SK-N-SH (cell line): ENCODE measurements at regions not wholly inside any gene's neighbourhood (a gene's known extent, or its start where the extent isn't known, plus 50 kb on each side); places are given as distances from the start of the nearest gene placed in this dataset.

Source experiments
- CTCF ChIA-PET: fragments of 300-600, 350-600 bp; formaldehyde crosslinking; extraction: SDS; loops from one replicate; lab custom pipeline; 2021; lab: Yijun Ruan, JAX
- POLR2A ChIA-PET: fragments of 350-600 bp; sonication (Branson Sonifier 250); formaldehyde crosslinking; extraction: SDS; loops from one replicate; lab custom pipeline; 2020; ENCODE audit warnings: antibody characterized with exemption, inconsistent platforms; lab: Yijun Ruan, JAX
- DNase-seq: peaks from one replicate; pipeline ENCODE4 v3.0.0; 2012
- H2AFZ ChIP-seq: fragments of 200-600 bp; sonication (generic); 2 replicates; pipeline ENCODE4 v1.8.1; 2016; ENCODE audit warnings: antibody characterized with exemption, mild to moderate bottlenecking, low read depth
- H3F3A ChIP-seq: fragments of 200-600 bp; sonication (generic); replicated peaks from 2 replicates; pipeline ENCODE3; 2016; ENCODE audit warnings: antibody characterized with exemption, mild to moderate bottlenecking; ENCODE audit not compliant: insufficient read depth
- H3K27ac ChIP-seq, 2 experiments: fragments of 200-500 bp in 1 of 2; fragments of 200-600 bp in 1 of 2; sonication (Bioruptor generic) in 1 of 2; sonication (generic), shearing (Covaris generic) in 1 of 2; 2 replicates each; pipeline versions ENCODE4 v1.5.1 to v1.6.1; 2014 to 2016; ENCODE audit warnings: low read depth in 2 of 2, inconsistent platforms in 1 of 2, low read length in 1 of 2, mild to moderate bottlenecking in 1 of 2, mixed read lengths in 1 of 2
- H3K27me3 ChIP-seq: fragments of 200-600 bp; sonication (generic), shearing (Covaris generic); 2 replicates; pipeline ENCODE4 v1.6.1; 2016; ENCODE audit warnings: mixed run types; ENCODE audit not compliant: insufficient read depth
- H3K36me3 ChIP-seq, 2 experiments: fragments of 200-500 bp in 1 of 2; fragments of 200-600 bp in 1 of 2; sonication (Bioruptor generic) in 1 of 2; sonication (generic) in 1 of 2; replicated peaks in 1 of 2; 2 replicates each; pipeline versions ENCODE3 to v1.5.1; 2014 to 2016; ENCODE audit warnings: low read length in 1 of 2, mild to moderate bottlenecking in 1 of 2; ENCODE audit not compliant: insufficient read depth in 2 of 2, control insufficient read depth in 1 of 2
- H3K4me1 ChIP-seq, 2 experiments: fragments of 200-500 bp in 1 of 2; fragments of 200-600 bp in 1 of 2; sonication (Bioruptor generic) in 1 of 2; sonication (generic), shearing (Covaris generic) in 1 of 2; 2 replicates each; pipeline versions ENCODE4 v1.5.1 to v1.6.1; 2014 to 2016; ENCODE audit warnings: low read depth in 1 of 2, low read length in 1 of 2, mixed run types in 1 of 2; ENCODE audit not compliant: insufficient read depth in 2 of 2, control insufficient read depth in 1 of 2
- H3K4me2 ChIP-seq: fragments of 200-600 bp; sonication (generic), shearing (Covaris generic); 2 replicates; pipeline ENCODE4 v1.6.1; 2017; ENCODE audit warnings: mixed run types
- H3K4me3 ChIP-seq, 2 experiments: fragments of 200-500 bp in 1 of 2; fragments of 200-600 bp in 1 of 2; sonication (Bioruptor generic) in 1 of 2; sonication (generic), shearing (Covaris generic) in 1 of 2; 2 replicates each; pipeline versions ENCODE4 v1.5.1 to v1.8.1; 2014 to 2016; ENCODE audit warnings: low read depth in 2 of 2, inconsistent platforms in 1 of 2, low read length in 1 of 2, mild to moderate bottlenecking in 1 of 2, mixed read lengths in 1 of 2, moderate library complexity in 1 of 2
- H3K79me2 ChIP-seq: fragments of 200-600 bp; sonication (generic); 2 replicates; pipeline ENCODE4 v1.8.1; 2017; ENCODE audit warnings: mild to moderate bottlenecking; ENCODE audit not compliant: insufficient read depth
- H3K9ac ChIP-seq: fragments of 200-600 bp; sonication (generic); 2 replicates; pipeline ENCODE4 v1.6.1; 2017; ENCODE audit warnings: mixed run types
- H3K9me2 ChIP-seq: fragments of 200-600 bp; sonication (generic); 2 replicates; pipeline ENCODE4 v1.6.1; 2017; ENCODE audit warnings: mixed run types
- H3K9me3 ChIP-seq: fragments of 200-600 bp; sonication (generic); 2 replicates; pipeline ENCODE4 v1.6.1; 2017; ENCODE audit warnings: mixed run types, mild to moderate bottlenecking, moderate library complexity
- H4K20me1 ChIP-seq: fragments of 200-600 bp; sonication (generic); 2 replicates; pipeline ENCODE4 v1.6.1; 2017; ENCODE audit warnings: mild to moderate bottlenecking, mixed run types; ENCODE audit not compliant: insufficient read depth
- CHD2 ChIP-seq: fragments of 150-350 bp; IDR thresholded peaks from 2 replicates; pipeline ENCODE4 v1.6.1; 2018; ENCODE audit warnings: low read length; ENCODE audit not compliant: partially characterized antibody
- CTCF ChIP-seq: fragments of 200-600 bp; sonication (generic); IDR thresholded peaks from 2 replicates; pipeline ENCODE4 v1.6.1; 2017; ENCODE audit warnings: antibody characterized with exemption, mild to moderate bottlenecking, moderate library complexity
- ELF1 ChIP-seq: IDR thresholded peaks from 2 replicates; pipeline ENCODE4 v1.4.0; 2012
- EP300 ChIP-seq, 2 experiments: IDR thresholded peaks; 2 replicates each; pipeline versions ENCODE4 v1.4.0 to v1.6.1; 2012; ENCODE audit warnings: borderline replicate concordance in 1 of 2, low read depth in 1 of 2, low read length in 1 of 2
- FOXJ3 ChIP-seq: sonication (generic); formaldehyde crosslinking; IDR thresholded peaks from 2 replicates; pipeline ENCODE4 v1.5.1; 2020; ENCODE audit warnings: mild to moderate bottlenecking, missing genetic modification reagents
- GABPA ChIP-seq: IDR thresholded peaks from 2 replicates; pipeline ENCODE4 v1.4.0; 2012; ENCODE audit warnings: low read depth, mild to moderate bottlenecking
- JUND ChIP-seq: IDR thresholded peaks from 2 replicates; pipeline ENCODE4 v1.4.0; 2012
- MEF2A ChIP-seq: IDR thresholded peaks from 2 replicates; pipeline ENCODE4 v1.4.0; 2012; ENCODE audit warnings: low read depth, borderline replicate concordance
- MXI1 ChIP-seq: IDR thresholded peaks from 2 replicates; pipeline ENCODE4 v1.6.1; 2012; ENCODE audit warnings: mild to moderate bottlenecking, low read depth, low read length, improper control_type of control experiment
- NFIC ChIP-seq: IDR thresholded peaks from 2 replicates; pipeline ENCODE4 v1.4.0; 2012; ENCODE audit warnings: borderline replicate concordance
- POLR2AphosphoS5 ChIP-seq: IDR thresholded peaks from 2 replicates; pipeline ENCODE4 v1.6.1; 2012; ENCODE audit warnings: low read depth, low read length
- RAD21 ChIP-seq: IDR thresholded peaks from 2 replicates; pipeline ENCODE4 v1.6.1; 2012; ENCODE audit warnings: mild to moderate bottlenecking, low read length
- RCOR1 ChIP-seq: fragments of 150-350 bp; IDR thresholded peaks from 2 replicates; pipeline ENCODE4 v1.6.1; 2017; ENCODE audit warnings: antibody characterized with exemption, low read length
- RXRA ChIP-seq: IDR thresholded peaks from 2 replicates; pipeline ENCODE4 v1.4.0; 2012; ENCODE audit warnings: low read depth, mild to moderate bottlenecking, borderline replicate concordance
- TEAD4 ChIP-seq: IDR thresholded peaks from 2 replicates; pipeline ENCODE4 v1.4.0; 2012; ENCODE audit warnings: mild to moderate bottlenecking, borderline replicate concordance; ENCODE audit not compliant: insufficient read depth
- WGBS: methylation state at CpG from one replicate; pipeline ENCODE4 v1.1.6; 2017; ENCODE audit warnings: low lambda C conversion rate; 5-methylcytosine and 5-hydroxymethylcytosine counted together
- TF ChIP-seq, protein P1 (sequence below): fragments of 150-350 bp; IDR thresholded peaks from 2 replicates; pipeline ENCODE4 v1.6.1; 2017; ENCODE audit warnings: antibody characterized with exemption, low read length, low read depth, borderline replicate concordance

DNA sequence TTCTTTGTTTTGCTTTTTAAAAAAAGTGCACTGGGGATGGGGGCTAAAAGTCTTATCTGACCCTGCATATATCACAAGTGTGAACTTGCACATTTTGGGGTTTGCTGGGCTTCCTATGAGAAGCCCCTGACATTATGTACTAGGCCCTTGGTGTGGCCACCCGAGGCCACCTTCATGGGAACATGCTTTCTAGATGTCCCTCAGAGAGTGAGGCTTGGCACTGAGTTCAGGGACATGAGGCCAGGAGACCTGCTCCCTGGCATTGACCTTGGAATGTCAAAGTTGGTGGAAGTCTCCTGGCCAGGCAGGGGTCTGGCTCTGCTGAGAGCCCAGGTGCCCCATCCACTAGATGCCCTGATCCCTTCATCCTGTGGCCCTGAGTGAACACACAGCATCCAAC lies 536.2 kb downstream of the TCERG1L start:
- Histone ChIP-seq H3K4me2 (no peak overlapping the region), H3K36me3 (no peaks in the 10 kb centered on the region), H3K27ac (no peak overlapping the region), H4K20me1 (no peaks in the 10 kb centered on the region), H3K4me1 (peaks cover 0 to 7% of the 10 kb centered on the region in 2 experiments; a peak in 1 of 4 replicates), H3K27me3 (no peaks in the 10 kb centered on the region), H3K9me3 (no peaks in the 10 kb centered on the region), H3K79me2 (no peaks in the 10 kb centered on the region), H3F3A (no peaks in the 10 kb centered on the region), H3K9ac (no peak overlapping the region), H2AFZ (no peak overlapping the region), H3K9me2 (no peaks in the 10 kb centered on the region), H3K4me3 (no peak overlapping the region)
- 0% methylated on average over 1 of the region's 1 CpG for WGBS
- TF ChIP-seq CTCF (no peak), NFIC (no peak), MEF2A (no peak), ELF1 (no peak)
- TF ChIP-seq, protein P1, sequence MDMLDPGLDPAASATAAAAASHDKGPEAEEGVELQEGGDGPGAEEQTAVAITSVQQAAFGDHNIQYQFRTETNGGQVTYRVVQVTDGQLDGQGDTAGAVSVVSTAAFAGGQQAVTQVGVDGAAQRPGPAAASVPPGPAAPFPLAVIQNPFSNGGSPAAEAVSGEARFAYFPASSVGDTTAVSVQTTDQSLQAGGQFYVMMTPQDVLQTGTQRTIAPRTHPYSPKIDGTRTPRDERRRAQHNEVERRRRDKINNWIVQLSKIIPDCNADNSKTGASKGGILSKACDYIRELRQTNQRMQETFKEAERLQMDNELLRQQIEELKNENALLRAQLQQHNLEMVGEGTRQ = no peak
- CTCF ChIA-PET = no interaction called here
- POLR2A ChIA-PET = no interaction called here
- DNase-seq = no peak

DNA sequence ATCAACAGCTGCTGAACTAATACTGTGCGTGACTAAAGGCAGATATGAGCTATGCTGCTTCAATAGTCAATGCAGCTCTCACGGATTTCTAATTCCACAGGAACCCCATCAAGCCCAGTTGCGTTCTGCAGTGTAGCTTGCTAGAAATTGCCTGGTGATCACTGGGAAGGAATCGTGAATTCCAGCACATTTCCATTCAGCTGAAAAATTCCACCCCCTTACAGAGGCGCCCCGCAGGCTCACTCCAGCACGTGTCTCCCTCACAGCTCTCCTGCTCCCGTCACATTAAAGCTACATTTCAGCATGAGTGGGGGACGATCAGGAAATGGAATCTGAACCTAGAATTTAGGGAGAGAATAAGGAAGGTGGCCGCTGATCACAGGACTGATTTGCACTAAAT lies 534.8 kb downstream of the TCERG1L start:
- 15% methylated on average over 10 of the region's 10 CpGs for WGBS
- no peak for TF ChIP-seq POLR2AphosphoS5
- TF ChIP-seq GABPA = no peak
- no peak for TF ChIP-seq TEAD4
- no peak for TF ChIP-seq CTCF
- no peak for TF ChIP-seq RXRA
- TF ChIP-seq FOXJ3 (CRISPR knock-in tag) = no peak
- no peak for TF ChIP-seq CHD2
- no peak for TF ChIP-seq NFIC
- TF ChIP-seq MXI1 = no peak
- TF ChIP-seq EP300 (IDR thresholded peaks at IDR 0.05; ENCODE audit: borderline replicate concordance in 1 of 2, low read depth in 1 of 2, low read length in 1 of 2) = no peak
- TF ChIP-seq RAD21 = no peak
- TF ChIP-seq RCOR1 = no peak
- TF ChIP-seq, protein P1 = no peak
- TF ChIP-seq JUND = no peak

More for the DNA sequence above, 534.8 kb downstream of the TCERG1L start:
- H2AFZ ChIP-seq = no peak overlapping the region
- POLR2A ChIA-PET = no interaction called here
- no peaks in the 10 kb centered on the region for H3K79me2 ChIP-seq
- H3K27ac ChIP-seq = no peak overlapping the region
- no peaks in the 10 kb centered on the region for H3K36me3 ChIP-seq
- H3K4me1 ChIP-seq = peaks cover 0 to 7% of the 10 kb centered on the region in 2 experiments; a peak in 1 of 4 replicates
- no peaks in the 10 kb centered on the region for H3K9me3 ChIP-seq
- no peaks in the 10 kb centered on the region for H3K9me2 ChIP-seq
- H3K4me3 ChIP-seq = no peak overlapping the region
- H4K20me1 ChIP-seq = no peaks in the 10 kb centered on the region
- no peak for DNase-seq
- no peak overlapping the region for H3K4me2 ChIP-seq
- no peaks in the 10 kb centered on the region for H3F3A ChIP-seq
- H3K9ac ChIP-seq = no peak overlapping the region
- CTCF ChIA-PET = interaction anchor here (0.6 kb wide), 1 partner anchor 401 kb away, joined by 3 read pairs; no protein-coding TSS in a partner anchor
- no peaks in the 10 kb centered on the region for H3K27me3 ChIP-seq
